HuH-7.5 (cell line): ENCODE measurements at regions not wholly inside any gene's neighbourhood (a gene's known extent, or its start where the extent isn't known, plus 50 kb on each side); places are given as distances from the start of the nearest gene placed in this dataset.

ENCODE experiments used
- DNase-seq: peaks from one replicate; pipeline ENCODE4 v3.0.0; 2011; ENCODE audit warnings: low spot score

GRCh38 chr14:85233756-85234155 is 296.2 kb upstream of the FLRT2 start:
- DNase-seq: no peak

- no peak for DNase-seq
Measured at GRCh38 chr14:85234156-85235025, 295.6 kb upstream of the FLRT2 start.

DNA sequence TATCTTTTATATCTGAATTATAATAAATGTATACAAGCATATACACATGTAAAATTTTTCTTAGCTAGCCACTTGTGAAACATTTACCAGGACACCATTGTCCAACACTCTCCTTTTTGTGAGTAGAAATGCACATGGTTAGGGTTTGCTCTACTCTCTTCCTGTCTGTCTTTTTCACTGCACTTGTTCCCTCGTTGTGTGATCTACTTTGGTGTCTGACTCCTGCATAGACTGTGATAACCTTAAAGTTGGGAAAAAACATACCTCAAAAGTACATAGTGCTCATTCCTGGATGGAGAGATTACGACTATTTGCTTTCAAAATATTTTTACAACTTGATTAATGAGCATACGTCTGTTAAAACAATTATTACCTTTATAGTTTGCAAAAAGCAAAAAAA is 294.1 kb upstream of the FLRT2 start:
- no peak for DNase-seq

DNA sequence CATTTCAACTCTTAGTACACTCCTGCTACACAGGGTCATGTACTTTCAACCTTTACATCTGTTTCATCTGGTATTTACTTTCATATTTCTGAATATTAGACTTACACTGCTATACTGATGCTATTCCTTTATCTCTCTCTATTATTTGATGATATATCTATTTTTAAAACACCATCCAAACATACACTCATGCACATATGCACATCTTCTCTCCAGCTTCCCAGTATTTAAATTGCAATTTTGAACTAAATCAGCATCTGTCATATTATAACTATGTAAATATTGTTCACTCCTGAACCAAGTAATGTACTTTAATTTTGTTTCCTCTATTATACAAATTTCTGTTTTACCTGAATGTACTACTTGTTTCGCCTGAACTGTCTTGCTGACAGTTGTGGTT is 293.6 kb upstream of the FLRT2 start:
- DNase-seq: no peak

DNA sequence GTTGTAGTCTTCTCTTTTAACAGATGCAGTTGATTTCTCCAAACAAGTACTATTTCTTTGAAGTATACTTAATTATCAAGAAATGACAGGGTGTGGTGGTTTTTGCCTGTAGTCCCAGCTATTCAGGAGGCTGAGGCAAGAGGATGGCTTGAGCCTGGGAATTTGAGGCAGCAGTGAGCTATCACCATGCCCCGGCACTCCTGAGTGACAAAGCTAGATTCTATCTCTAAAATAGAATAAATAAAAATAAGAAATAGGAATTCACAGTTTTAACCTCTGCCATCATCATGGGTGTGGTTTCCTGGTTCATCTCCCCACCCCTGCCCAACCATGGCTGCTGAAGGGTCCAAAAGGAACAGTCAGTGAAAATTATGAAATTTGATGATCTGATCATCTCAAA is 290.2 kb upstream of the FLRT2 start:
- DNase-seq: no peak

DNA sequence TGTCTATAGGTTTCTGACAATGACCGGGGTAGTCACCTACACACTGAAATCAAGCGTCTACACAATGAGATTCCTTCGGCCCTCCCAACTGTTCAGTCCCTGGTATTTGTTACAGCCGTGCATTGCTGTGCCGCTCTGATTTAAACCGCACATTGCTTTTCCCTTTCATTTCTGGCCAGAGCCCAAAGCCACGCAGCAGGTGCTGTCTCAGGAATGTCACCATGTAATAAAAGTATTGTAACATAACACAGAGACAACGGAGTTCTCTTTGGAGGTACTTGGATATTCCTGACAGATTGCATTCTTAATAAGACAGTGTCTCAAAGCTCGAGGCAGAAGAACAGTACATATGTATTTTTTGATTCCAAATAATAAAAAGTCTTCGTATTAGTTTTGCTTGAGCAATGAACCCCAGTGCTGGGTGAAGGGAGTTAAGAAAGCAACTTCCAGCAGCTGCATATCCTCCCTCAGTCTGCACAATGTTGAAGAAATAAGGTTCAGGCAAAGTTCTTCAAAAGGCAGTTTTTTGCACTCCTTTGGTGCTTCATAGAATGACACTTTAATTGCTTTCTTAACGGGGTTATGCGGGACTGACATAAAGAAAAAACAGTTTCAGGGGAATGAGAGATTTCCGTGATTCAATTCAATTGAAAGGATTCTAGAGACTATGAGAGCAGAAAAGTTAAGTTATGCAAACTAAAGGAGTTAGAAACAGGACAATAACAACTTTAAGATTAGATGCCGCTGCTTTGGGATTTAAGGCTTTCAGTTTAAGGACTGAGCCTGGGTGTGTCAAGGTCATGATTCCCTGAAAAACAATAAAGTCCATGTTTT is 288.7 kb upstream of the FLRT2 start:
- DNase-seq: no peak

- no peak for DNase-seq
Measured at GRCh38 chr14:85242666-85243065, 287.3 kb upstream of the FLRT2 start.

DNA sequence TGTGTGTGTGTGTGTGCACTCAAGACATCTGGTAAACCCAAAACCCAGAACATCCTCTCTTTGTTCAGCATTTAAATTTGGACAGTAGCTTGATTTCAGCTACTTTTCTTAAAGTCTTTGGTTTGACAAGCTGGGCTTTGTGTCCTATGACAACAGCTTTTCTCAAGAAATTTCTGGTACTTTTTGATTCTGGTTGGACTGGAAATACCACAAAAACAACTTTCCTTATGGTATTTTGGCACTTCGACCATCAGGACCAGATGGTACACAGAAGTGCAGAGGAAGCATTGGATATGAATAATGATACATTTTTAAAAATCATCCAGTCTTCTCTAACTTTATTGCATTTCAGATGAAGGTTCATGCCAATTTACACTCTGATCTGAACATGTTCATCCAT is 286.6 kb upstream of the FLRT2 start:
- DNase-seq: no peak

- DNase-seq: no peak
Measured at GRCh38 chr14:85247071-85247470, 282.9 kb upstream of the FLRT2 start.

GRCh38 chr14:85248881-85249635 is 280.9 kb upstream of the FLRT2 start:
- DNase-seq: no peak

DNA sequence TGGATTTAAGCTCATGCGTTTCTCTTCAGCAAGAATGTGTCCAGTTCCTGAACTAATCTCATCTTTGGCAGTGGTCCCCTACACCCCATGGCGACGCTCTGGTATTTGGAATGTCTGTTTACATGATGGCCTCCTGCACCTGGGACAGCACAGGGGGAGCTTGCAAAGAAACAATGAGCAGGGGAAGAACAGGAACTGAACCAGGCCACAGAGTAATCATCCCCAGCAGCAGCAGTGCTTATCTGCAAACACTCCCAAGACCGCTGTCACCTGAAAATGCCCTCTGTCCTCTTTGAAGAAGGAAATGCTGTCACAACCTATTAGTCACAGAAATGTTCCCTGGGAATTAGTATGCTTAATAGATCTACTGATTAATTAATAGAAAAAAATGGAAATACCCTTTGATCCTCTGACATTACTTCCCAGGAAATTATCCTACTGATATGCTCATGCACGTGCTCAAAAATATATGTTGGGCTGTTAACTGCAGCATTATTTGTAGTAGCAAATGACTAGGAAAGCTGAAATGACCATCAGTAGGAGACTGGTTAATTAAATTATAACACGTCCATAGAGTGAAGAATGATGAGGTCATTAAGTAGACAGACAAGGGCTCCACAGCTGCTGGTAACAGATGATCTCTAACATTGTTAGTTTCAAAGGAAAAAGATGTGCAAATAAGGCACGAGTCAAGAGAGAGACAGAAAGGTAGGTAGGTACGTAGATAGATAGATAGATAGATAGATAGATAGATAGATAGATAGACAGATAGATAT is 279.3 kb upstream of the FLRT2 start:
- DNase-seq: peak; percentile 12

DNA sequence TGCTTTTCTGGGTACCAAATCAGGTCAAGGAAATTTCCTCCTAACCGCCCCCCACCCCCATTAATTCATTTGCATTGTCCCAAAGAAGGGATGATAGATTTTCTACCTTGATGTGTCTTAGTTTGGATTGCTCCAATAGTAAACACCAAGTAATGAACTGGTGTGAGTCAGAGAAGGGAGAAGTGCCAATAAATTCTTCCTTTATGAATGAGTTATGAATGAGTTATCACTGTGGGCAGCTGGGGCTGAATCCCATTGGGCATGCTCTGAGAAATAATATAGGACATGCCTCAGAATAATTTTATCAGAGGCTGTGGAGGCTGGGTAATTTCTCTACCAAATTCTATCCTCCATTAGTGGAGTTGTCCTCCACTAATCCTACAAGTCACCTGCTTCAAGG is 277.9 kb upstream of the FLRT2 start:
- no peak for DNase-seq

DNA sequence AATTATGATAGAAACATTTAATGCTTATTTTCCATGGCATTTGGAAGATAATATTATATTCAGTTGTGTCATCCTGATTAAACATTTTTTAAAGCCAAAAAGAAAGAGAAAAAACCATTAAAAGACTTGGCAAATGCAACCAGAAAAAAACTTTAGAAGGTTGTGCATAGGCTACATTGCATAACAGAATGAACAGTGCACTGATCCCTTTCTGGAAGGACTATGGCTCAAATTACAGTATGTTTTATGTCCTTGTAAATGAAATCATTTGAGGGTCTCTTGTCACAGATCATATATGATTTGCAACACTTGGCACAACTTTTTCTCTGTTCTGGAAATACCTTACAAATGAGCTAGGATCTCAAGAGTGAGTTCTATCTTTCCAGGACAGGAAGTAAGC is 275.2 kb upstream of the FLRT2 start:
- DNase-seq: no peak

GRCh38 chr14:85257287-85257686 is 272.7 kb upstream of the FLRT2 start:
- DNase-seq: no peak

DNA sequence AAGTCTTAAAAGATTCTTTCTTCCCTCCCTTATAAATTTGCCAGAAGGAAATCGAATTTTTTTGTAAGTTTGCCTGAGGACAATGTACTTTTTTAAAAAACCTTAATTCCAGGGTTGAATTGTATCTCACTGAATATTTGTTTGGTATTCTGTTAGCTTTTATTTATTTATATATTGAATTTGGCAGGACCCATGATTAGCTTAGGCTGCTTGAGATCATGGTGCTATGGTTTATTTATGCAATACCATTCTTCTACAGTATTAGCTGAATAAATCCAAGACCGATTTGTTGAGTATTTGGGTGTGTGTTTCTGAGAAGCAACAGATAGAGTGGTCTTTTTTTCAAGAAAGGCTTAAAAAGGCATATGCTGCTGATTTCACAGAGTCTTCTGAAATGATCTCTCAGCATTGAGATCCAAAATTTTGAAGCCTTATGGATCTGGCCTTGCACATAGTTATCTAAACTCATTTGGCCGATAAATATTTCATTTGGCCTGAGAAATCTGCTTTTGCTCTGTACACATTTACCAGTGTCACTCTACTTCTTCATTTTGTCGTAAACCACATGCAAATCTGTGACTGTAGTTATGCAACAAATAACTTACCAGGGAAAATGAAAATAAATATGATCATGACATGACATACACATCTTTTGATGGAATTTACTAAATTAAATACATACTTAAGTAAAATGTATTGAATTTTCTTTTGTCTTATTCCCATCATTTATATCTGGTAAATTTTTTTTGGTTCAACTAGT is 265.8 kb upstream of the FLRT2 start:
- DNase-seq: no peak

DNA sequence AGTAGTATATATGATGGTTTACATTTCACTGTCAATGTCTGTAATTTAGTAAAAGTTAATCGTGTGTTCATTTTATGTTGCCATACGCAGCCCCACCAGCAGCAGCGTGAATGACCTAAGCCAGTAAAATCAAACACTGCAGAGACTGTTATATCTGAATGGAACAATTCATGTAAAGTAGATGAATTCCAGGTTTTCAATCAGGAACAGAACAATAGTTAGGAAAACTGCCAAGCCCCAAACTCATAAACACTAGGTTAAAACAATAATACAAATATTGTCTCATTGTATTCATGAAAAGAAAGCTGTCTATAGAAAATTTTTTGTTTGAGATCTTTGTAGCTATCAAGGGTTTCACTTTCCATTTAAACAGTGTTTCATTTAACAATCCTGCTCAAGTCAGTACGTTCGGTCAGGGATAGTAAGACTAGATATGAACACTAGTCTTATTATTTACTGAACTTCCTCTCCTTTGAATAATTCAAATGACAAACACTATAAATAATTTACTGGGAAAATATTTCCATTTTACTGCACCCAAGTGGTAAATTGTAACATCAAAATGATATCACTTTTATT is 256.8 kb upstream of the FLRT2 start:
- no peak for DNase-seq

- no peak for DNase-seq
Measured at GRCh38 chr14:85273952-85274351, 256.0 kb upstream of the FLRT2 start.

DNA sequence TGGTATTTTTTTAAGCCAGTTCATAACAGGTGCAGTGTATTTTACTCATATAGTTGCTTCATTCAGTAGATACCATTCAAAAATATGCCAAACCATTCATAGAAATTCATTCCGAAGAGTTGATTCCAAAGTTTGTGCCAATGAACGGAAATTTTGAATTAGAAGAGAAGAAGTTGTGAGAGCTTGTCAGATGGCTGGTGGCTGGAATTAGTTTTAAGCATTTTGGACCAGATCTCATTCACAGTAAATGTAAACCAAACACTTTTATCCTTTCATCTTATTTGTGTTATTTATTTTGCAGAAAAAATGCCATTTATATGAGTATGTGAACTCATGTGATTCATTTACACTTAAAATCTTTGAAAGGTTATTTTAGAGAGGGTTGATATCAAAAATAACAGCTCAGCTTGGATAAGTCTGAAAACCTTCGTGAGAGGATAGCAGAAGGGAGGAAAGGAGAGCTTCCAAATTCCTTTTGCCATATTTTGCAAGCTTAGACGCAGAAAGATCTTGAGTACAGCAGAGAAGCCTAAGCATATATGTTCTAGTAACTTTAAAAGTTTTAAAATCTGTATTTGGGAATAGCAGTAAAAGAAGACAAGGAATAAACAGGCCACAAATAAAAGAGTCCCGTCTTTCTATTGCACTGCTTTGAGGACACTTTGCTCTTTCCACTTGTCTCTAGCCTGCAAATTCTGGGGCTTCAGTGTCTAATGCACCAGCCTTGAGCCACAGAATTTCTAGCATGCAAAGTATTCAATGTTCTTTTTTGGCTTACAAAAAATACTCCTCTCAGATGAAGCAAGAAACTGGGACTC is 253.6 kb upstream of the FLRT2 start:
- no peak for DNase-seq

GRCh38 chr14:85276979-85277228 is 253.0 kb upstream of the FLRT2 start:
- DNase-seq: no peak

GRCh38 chr14:85279407-85279806 is 250.5 kb upstream of the FLRT2 start:
- DNase-seq: no peak
